ENCODE measurements at regions not wholly inside any gene's neighbourhood (a gene's known extent, or its start where the extent isn't known, plus 50 kb on each side); places are given as distances from the start of the nearest gene placed in this dataset.
A peak's percentile ranks its signal among the peaks of the same experiment; 100 is the strongest.

GRCh38 chr11:119783466-119784400 lies 54.7 kb upstream of the NECTIN1 start:
- Histone ChIP-seq H2AFZ (ENCODE audit: low read depth, low read length) (no peak overlapping the region), H3K79me2 (ENCODE audit: insufficient read depth, low read length) (no peaks in the 10 kb centered on the region), H3K4me3 (ENCODE audit: insufficient read depth, low read depth, low read length) (no peak overlapping the region), H3K36me3 (ENCODE audit: insufficient read depth, low read length) (no peaks in the 10 kb centered on the region), H3K27ac (ENCODE audit: low read depth, low read length) (no peak overlapping the region), H3K27me3 (ENCODE audit: insufficient read depth, low read length) (no peaks in the 10 kb centered on the region), H4K20me1 (ENCODE audit: insufficient read depth, low read length) (no peaks in the 10 kb centered on the region), H3K4me2 (ENCODE audit: low read length) (no peak overlapping the region), H3K9ac (ENCODE audit: low read length) (no peak overlapping the region), H3K4me1 (ENCODE audit: insufficient read depth, low read length) (peaks cover 15% of the 10 kb centered on the region), H3K9me3 (ENCODE audit: insufficient read depth, low read depth, low read length) (peaks cover 3% of the 10 kb centered on the region)
- DNase-seq (ENCODE audit: low read depth) (peak; percentile 56), FAIRE-seq (no peak)
- H3K4me1 Mint-ChIP-seq (ENCODE audit: low read depth, unreplicated experiment): peaks cover 15% of the 10 kb centered on the region
- H3K27me3 Mint-ChIP-seq (ENCODE audit: low read depth, unreplicated experiment): peaks cover 16% of the 10 kb centered on the region
- no peak for TF ChIP-seq EZH2 (IDR thresholded peaks at IDR 0.05; ENCODE audit: insufficient read depth, low read length)
- TF ChIP-seq, protein P1, sequence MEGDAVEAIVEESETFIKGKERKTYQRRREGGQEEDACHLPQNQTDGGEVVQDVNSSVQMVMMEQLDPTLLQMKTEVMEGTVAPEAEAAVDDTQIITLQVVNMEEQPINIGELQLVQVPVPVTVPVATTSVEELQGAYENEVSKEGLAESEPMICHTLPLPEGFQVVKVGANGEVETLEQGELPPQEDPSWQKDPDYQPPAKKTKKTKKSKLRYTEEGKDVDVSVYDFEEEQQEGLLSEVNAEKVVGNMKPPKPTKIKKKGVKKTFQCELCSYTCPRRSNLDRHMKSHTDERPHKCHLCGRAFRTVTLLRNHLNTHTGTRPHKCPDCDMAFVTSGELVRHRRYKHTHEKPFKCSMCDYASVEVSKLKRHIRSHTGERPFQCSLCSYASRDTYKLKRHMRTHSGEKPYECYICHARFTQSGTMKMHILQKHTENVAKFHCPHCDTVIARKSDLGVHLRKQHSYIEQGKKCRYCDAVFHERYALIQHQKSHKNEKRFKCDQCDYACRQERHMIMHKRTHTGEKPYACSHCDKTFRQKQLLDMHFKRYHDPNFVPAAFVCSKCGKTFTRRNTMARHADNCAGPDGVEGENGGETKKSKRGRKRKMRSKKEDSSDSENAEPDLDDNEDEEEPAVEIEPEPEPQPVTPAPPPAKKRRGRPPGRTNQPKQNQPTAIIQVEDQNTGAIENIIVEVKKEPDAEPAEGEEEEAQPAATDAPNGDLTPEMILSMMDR (IDR thresholded peaks at IDR 0.05; ENCODE audit: insufficient read depth, low read depth, low read length): no peak
- H3K9me3 Mint-ChIP-seq (ENCODE audit: unreplicated experiment): peaks cover 14% of the 10 kb centered on the region
- H3K36me3 Mint-ChIP-seq (ENCODE audit: low read depth, unreplicated experiment): peaks cover 1% of the 10 kb centered on the region
- no peak overlapping the region for H3K4me3 Mint-ChIP-seq (ENCODE audit: unreplicated experiment)
- H3K27ac Mint-ChIP-seq (ENCODE audit: unreplicated experiment): no peak overlapping the region

DNA sequence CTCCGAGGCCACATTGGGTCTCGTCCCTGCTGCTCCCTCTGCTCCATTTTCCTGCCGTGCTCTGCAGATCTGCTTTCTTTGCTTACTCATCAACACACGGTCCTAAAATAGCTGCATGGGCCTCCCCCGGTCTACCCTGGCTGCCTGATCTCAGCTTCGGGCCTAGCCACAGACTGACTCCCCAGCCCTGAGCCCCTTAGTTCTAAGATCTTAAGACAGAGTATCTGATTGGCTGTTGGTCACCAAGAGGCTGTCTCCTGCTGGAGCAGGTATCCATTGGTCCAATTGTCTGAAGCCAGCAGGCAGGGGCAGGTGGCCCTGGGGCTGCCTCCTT lies 53.7 kb upstream of the NECTIN1 start:
- H3K9me3 Mint-ChIP-seq (ENCODE audit: unreplicated experiment): peaks cover 14% of the 10 kb centered on the region
- Histone ChIP-seq H2AFZ (ENCODE audit: low read depth, low read length) (peak overlapping the region; percentile 53), H3K9me3 (ENCODE audit: insufficient read depth, low read depth, low read length) (peaks cover 3% of the 10 kb centered on the region), H3K4me2 (ENCODE audit: low read length) (peak overlapping the region; percentile 51), H3K79me2 (ENCODE audit: insufficient read depth, low read length) (no peaks in the 10 kb centered on the region), H3K9ac (ENCODE audit: low read length) (no peak overlapping the region), H3K4me1 (ENCODE audit: insufficient read depth, low read length) (peaks cover 15% of the 10 kb centered on the region), H4K20me1 (ENCODE audit: insufficient read depth, low read length) (no peaks in the 10 kb centered on the region), H3K27me3 (ENCODE audit: insufficient read depth, low read length) (peaks cover 3% of the 10 kb centered on the region), H3K27ac (ENCODE audit: low read depth, low read length) (no peak overlapping the region), H3K36me3 (ENCODE audit: insufficient read depth, low read length) (no peaks in the 10 kb centered on the region), H3K4me3 (ENCODE audit: insufficient read depth, low read depth, low read length) (no peak overlapping the region)
- H3K36me3 Mint-ChIP-seq (ENCODE audit: low read depth, unreplicated experiment): peaks cover 1% of the 10 kb centered on the region
- peak overlapping the region; percentile 45 for H3K4me3 Mint-ChIP-seq (ENCODE audit: unreplicated experiment)
- no peak for FAIRE-seq
- DNase-seq (ENCODE audit: low read depth): peak; percentile 62
- peaks cover 15% of the 10 kb centered on the region for H3K4me1 Mint-ChIP-seq (ENCODE audit: low read depth, unreplicated experiment)
- peaks cover 25% of the 10 kb centered on the region for H3K27me3 Mint-ChIP-seq (ENCODE audit: low read depth, unreplicated experiment)
- peak overlapping the region; percentile 77 for H3K27ac Mint-ChIP-seq (ENCODE audit: unreplicated experiment)
- TF ChIP-seq EZH2 (IDR thresholded peaks at IDR 0.05; ENCODE audit: insufficient read depth, low read length): no peak
- TF ChIP-seq, protein P1 (IDR thresholded peaks at IDR 0.05; ENCODE audit: insufficient read depth, low read depth, low read length): no peak

Data from astrocyte (in vitro differentiated cells and primary cell).